Hepatocyte (in vitro differentiated cells): ENCODE measurements at regions not wholly inside any gene's neighbourhood (a gene's known extent, or its start where the extent isn't known, plus 50 kb on each side); places are given as distances from the start of the nearest gene placed in this dataset.

Source experiments
- CTCF ChIP-seq: fragments of 200-600 bp; sonication (generic); IDR thresholded peaks from 2 replicates; pipeline ENCODE4 v1.5.1; 2016; ENCODE audit warnings: antibody characterized with exemption, mild to moderate bottlenecking; ENCODE audit not compliant: poor library complexity
- EZH2phosphoT487 ChIP-seq: fragments of 200-600 bp; sonication (generic); IDR thresholded peaks from one replicate; pipeline ENCODE4 v1.6.1; 2018; ENCODE audit warnings: antibody characterized with exemption, mild to moderate bottlenecking, low read depth, moderate library complexity; ENCODE audit not compliant: unreplicated experiment, severe bottlenecking

- TF ChIP-seq CTCF (no peak), EZH2phosphoT487 (no peak)
Observed at GRCh38 chr5:103355579-103355978, 97.0 kb downstream of the MACIR start.
